ENCODE measurements at regions not wholly inside any gene's neighbourhood (a gene's known extent, or its start where the extent isn't known, plus 50 kb on each side); places are given as distances from the start of the nearest gene placed in this dataset.

DNA sequence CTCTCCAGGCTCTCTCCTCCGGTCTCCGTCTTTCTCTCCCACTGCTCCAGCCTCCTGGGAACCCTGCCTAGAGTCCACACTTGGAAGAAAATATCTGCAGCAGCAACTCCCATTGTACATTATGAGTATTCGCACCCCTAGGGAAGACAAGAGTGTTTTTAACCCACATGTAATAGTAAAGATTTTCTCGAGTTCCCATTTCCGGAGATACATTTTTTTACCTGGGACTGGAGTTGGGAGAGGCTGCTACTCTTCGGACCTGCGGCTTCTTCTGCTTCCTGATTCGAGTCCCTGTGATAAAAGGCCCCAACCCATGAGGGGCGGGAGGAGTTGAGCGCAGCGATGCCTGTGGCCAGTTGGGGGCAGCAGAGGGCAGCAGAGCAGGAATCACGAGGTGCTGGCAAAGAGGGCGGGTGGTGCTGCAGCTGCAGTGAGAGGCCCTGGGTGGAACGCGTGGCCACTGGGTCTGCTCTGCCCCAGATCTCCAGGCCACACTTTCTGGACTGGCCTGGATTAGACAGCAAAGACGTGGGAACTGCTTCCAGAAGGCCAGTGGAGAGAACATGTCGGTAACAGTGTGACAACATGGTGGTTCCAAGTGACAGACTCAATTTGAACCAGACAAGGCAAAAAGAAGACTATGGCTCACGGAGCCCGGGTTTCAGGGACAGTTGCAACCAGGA is 221.0 kb upstream of the CSF3R start:
- TF ChIP-seq PPARA (CRISPR knock-in tag; IDR thresholded peaks at IDR 0.05; ENCODE audit: borderline replicate concordance) (no peak), ESRRG (CRISPR knock-in tag; IDR thresholded peaks at IDR 0.05) (no peak), GLIS3 (CRISPR knock-in tag; IDR thresholded peaks at IDR 0.05) (no peak), TOX (CRISPR knock-in tag; IDR thresholded peaks at IDR 0.05; ENCODE audit: borderline replicate concordance) (no peak), RARB (CRISPR knock-in tag; IDR thresholded peaks at IDR 0.05) (no peak), CSDC2 (CRISPR knock-in tag; IDR thresholded peaks at IDR 0.05) (no peak), ZNF70 (CRISPR knock-in tag; IDR thresholded peaks at IDR 0.05) (no peak)
- TF ChIP-seq, protein P1, sequence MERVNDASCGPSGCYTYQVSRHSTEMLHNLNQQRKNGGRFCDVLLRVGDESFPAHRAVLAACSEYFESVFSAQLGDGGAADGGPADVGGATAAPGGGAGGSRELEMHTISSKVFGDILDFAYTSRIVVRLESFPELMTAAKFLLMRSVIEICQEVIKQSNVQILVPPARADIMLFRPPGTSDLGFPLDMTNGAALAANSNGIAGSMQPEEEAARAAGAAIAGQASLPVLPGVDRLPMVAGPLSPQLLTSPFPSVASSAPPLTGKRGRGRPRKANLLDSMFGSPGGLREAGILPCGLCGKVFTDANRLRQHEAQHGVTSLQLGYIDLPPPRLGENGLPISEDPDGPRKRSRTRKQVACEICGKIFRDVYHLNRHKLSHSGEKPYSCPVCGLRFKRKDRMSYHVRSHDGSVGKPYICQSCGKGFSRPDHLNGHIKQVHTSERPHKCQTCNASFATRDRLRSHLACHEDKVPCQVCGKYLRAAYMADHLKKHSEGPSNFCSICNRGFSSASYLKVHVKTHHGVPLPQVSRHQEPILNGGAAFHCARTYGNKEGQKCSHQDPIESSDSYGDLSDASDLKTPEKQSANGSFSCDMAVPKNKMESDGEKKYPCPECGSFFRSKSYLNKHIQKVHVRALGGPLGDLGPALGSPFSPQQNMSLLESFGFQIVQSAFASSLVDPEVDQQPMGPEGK (CRISPR knock-in tag; IDR thresholded peaks at IDR 0.05; ENCODE audit: borderline replicate concordance): no peak
- TF ChIP-seq, protein P2, sequence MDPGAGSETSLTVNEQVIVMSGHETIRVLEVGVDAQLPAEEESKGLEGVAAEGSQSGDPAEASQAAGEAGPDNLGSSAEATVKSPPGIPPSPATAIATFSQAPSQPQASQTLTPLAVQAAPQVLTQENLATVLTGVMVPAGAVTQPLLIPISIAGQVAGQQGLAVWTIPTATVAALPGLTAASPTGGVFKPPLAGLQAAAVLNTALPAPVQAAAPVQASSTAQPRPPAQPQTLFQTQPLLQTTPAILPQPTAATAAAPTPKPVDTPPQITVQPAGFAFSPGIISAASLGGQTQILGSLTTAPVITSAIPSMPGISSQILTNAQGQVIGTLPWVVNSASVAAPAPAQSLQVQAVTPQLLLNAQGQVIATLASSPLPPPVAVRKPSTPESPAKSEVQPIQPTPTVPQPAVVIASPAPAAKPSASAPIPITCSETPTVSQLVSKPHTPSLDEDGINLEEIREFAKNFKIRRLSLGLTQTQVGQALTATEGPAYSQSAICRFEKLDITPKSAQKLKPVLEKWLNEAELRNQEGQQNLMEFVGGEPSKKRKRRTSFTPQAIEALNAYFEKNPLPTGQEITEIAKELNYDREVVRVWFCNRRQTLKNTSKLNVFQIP (CRISPR knock-in tag; IDR thresholded peaks at IDR 0.05; ENCODE audit: borderline replicate concordance, low read depth): no peak
